Fibroblast of peridontal ligament (primary cell): ENCODE measurements at regions not wholly inside any gene's neighbourhood (a gene's known extent, or its start where the extent isn't known, plus 50 kb on each side); places are given as distances from the start of the nearest gene placed in this dataset.

ENCODE experiments used
- DNase-seq: peaks from one replicate; pipeline ENCODE4 v3.0.0-alpha.2; 2010; ENCODE audit errors: extremely low read depth

DNA sequence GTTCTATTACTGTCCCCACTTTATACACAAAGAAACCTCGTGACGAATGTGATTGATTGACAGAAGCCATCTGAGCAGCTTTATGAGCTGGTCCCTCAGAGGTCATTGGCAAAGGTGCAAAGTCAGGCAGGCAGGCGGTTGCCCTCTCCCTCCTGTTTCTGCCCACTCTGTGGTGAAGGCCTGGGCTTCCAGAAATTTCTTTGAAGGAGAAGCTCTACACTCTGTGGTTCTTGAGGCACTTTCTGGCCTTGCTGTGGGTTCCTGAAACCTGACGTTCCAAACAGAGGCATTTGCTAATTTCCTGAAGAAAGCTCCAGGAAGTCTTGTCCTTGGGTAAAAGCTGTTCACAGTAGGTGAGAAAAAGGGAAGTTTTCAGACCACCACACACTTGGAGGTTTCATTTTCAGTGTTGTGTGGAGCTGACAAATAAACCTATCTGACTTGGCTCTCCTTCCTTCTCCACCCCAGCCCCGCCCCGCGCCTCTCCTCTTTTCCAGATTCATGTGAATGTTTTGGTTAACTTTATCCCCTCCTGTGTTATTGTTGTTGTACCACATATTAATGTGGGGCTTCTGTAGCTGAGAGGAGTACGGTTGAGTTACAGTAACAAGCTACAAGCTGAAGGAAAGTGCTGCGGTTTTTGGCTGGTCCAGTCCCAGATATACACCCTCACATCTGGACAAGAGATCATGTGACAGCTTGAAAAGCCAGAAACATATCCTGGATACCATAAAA, 274.1 kb downstream of the CLIC5 start:
- peak; percentile 93 for DNase-seq

DNA sequence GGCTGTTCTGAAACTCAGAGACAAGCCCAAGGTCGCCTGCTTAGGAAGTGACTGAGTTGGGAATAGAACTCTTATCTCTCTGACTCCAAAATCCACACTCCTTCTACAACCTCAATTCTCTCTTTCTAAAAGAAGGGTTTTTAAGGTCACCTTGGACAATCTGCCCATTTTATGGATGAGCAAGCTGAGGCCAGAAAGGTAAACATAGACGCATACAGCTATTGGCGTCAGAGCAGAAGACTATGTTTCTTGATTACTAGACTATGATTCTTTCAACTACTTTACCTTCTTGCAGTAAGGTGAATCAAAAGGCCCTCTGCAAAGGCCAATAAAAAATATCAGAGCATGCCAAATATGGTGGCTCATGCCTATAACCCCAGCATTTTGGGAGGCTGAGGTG, 276.6 kb downstream of the CLIC5 start:
- DNase-seq: no peak

DNA sequence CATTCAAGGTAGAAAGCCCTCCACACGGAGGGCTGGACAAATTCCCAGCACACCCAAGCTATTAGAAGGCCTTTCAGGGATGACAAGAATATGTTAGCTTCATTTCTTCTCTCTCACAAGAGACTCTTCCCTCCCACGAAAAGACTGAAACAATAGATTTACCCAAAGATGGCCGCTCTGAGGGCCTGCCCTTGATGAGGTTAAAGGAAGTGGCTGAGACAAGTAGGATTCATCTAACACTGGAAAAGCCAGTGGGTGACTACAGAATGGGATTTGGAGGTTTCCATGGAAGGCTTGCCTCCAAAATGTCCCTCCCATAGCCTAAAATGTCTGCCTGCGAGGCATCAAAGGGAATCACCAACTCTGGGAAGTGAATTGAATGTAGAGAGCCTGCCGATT, 277.6 kb downstream of the CLIC5 start:
- DNase-seq: no peak

DNA sequence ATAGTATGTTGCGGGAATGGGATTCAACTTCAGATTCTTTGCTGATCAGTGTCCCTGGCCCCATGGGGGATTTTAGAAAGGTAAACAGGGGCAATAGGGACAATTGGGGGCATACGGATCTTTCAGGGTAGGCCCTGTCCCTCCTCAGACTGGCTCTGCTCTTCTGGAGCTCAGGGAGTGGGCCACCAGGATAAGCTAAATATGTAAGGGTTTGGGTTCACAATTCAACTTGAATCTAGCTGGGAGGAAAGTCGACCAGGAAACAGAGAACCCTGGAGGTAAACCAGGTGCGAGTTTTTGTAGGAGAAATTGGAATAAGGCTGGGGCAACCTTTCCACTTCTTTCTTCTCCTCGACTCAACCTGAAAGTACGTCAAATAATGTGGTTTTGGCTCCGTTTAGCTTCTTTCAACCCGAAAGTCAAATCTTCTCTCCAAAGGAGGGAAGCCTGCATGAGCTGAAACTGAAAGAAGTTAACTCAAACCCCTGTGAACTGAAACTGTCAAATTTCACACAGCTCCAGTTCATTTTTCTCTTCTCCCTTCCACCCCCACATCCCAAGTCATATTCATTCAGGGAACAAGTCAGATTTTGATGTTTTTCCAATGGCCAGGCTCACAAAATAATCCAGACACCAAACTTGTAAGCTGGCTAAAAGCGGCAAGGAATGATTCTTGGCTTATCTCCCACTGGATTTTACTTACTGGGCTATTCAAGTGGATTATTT, 278.2 kb downstream of the CLIC5 start:
- DNase-seq: no peak

DNA sequence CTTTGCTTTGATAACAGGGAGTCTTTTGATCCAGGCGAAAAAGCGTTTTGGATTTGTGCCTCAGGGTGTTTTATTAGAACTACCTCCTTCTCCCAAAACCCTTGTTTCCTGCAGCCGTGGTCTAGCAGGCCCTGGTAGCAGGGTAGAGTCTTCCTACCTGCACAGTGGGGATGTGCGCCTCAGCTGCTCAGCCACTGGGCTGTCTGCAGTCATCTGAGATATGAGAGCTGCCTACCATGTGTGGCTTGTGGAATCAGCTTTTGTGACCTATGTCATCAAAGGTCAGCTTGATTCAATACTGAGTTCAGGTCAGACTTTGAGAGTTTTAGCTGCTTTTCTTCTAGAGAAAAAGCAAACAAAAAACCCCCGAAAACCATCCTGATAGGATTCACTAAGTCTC, 279.5 kb downstream of the CLIC5 start:
- no peak for DNase-seq

DNA sequence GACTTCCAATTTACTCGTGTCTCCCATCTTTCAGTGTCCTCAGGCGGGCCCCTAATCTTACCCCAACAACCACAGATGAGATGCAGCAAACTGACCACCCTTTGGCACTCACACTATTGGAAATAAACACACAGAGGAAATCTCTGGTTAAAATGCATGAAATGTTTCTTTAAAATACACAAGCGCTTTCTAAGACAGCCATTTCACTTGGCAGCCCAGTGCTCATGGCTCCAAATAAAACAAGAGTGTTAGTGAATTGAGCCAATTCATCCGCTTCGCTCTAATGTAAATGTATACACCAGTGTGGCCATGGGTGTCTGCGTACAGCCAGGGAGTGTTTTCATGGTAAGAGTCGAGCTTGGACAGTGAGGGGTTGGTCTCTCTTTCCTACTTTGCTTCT, 282.9 kb downstream of the CLIC5 start:
- no peak for DNase-seq

DNA sequence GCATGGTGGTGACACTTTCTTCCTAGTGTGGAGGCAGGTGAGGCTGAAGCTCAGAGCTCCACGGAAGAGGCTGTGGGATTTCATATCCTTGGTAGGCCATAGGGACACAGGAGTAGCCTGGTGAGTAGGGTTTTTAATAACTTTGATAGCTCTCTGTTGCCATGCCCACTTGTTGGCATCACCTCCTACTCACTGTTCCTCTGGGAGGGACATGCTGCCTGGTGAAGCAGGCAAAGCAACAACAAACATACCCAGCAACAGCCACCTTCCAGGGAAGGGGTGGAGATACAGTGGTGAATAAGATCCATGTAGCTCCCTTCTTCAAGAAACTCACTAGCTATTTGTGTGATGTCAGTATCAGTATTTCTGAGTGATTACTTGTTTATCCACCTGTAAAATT, 285.4 kb downstream of the CLIC5 start:
- DNase-seq: no peak

DNA sequence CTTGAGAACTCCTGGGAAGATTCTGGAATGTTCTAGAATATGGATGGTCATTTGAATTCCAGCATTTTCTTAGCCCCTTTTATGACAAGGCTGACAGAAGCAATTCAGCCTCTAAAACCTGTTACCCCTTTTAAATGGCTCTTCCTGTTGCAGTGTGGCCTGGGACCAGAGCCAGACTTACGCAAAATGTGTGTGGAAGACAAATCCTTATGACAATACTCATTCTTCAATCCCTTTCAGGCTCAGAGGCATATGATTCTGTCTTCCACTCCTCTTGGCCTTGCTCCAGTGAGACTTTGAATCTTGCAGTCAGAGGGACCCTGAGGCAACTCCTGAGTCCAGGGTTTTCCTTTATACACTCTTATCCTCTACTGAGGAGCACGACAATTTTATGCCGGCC, 287.0 kb downstream of the CLIC5 start:
- DNase-seq: peak; percentile 45

DNA sequence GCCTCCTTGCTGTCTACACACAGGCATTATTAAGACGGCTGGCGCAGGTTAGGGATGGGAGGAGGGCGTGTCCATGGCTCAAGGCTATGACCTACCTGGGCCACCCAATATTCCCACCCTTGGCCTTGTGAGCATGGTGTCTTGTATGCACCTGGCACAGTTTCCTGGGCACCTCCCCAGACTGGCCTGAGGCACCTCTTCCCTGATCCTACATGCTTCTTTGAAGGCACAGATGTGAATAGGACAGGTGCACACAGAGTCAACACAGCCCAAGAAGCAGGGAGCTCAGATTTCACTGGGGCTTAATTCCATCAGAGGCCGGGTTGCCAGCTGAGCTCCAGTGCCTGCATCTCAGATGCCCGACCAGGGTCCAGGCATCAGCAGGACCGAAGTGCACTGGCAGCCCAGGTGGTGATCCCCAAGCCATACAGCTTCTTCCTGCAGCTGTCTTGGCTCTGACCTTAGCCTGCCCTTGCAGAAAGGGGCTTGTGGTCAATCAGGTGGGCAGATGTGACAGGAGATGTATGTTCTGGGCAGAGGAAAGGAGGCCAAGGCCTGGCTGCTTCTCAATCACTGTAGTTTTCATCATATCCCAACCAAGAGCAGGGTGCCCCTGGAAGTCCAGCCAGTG, 287.7 kb downstream of the CLIC5 start:
- no peak for DNase-seq

DNA sequence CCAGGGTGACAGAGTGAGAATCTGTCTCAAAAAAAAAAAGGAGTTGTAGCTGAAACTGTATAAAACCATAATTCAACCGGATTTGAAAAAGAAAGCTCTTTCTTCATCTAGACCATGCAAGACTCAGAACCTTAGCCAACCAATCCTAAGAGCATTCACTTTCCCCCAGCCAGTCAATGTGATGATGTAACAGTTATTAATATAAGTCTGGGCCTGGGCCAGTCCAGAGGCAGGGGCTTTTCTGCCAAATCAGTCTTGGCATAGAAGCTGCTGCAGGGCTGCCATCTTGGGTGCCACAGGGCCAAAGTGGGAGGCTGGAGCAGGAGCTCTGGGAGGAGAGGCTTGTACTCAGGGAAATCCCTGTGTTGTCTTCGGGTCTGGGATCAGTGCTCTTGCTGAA, 288.4 kb downstream of the CLIC5 start:
- peak; percentile 44 for DNase-seq

DNA sequence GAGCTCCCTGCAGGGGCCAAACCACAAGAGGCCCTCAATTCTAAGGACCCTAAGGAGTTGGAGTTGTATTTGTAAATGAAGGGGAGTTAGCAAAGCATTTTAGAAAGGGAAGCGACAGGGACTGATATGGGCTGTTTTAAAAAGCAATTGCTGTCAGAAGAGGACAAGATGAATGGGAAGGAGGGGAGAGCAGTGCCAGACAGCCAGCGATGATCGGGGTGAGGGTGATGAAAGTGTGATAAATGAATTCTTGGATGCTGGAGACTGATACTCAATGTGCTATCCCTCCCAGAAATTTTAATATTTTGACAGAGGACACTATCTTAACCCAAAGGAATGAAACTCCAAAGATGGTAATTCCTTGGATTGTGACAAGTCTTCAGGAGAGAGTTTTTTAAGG, 289.2 kb downstream of the CLIC5 start:
- DNase-seq: no peak

DNA sequence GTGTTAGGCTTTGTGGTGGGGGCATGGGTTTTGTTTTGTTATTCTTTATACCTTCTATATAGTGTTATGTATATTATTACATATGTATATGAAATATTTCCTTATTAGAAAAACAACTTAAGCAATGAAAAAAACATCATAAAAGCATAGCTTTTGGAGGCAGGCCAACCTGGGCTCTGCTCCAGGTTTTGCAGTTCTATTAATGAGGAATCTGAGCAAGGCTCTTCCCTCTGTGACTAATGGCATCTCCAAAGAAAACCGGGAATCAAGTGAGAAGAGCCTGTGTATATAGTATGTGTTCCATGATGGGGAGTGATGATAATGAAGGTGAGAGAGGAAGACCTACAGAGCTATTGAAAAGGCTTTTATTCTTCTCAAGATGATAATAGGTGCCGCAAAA, 291.1 kb downstream of the CLIC5 start:
- DNase-seq: peak; percentile 80

DNA sequence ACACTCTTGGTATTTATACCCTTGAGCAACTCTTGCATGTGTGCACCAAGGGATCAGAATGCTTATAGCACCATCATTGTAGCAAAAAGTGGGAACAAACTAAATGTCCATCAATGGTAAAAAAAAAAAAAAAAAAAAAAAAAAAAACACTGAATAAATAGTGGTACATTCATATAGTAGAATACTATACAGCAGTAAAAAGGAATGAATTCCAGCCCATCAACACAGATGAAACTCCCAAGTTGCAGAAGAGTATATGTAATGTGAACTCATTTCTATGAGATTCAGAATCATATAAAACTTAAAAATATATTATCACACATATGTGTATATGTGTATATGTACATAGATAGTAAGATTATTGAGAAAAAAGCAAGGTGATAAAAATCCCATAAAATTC, 291.6 kb downstream of the CLIC5 start:
- no peak for DNase-seq

DNA sequence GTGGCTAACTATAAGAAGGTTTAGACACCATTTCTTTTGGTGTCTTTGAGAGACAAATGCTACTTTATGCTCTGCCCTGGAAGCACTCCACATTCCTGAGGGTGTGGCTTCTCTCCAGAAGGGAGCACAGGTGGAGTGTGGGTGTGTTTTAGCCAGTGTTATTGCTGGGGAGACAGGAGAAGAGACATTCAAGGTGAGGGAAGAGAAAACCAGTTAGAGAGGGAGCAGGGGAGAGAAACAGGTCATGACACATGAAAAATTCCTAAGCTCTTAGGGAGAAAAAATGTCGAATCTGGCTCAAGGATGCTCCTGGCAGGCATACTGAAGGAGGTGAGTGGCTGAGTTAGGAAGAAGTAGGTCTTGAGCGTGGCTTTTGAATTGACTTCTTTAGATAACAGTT, 292.8 kb downstream of the CLIC5 start:
- no peak for DNase-seq

DNA sequence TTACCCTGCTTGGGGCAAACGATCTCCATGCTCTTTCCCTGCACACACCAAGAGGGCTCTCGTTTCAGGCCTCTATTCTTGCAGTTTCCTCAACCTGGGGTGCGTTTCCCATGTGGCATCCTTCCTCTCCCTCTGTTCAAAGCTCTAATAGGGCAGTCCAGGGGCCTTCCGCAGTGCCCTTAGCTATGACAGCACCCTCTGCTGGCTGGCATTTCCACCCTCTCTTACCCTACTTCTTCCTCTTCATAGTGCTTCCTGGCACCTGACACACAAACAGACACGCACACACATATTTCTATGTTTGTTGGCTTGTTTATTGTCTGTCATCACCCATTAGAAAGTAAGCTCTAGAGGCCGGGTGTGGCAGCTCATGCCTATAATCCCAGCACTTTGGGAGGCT, 294.0 kb downstream of the CLIC5 start:
- no peak for DNase-seq

DNA sequence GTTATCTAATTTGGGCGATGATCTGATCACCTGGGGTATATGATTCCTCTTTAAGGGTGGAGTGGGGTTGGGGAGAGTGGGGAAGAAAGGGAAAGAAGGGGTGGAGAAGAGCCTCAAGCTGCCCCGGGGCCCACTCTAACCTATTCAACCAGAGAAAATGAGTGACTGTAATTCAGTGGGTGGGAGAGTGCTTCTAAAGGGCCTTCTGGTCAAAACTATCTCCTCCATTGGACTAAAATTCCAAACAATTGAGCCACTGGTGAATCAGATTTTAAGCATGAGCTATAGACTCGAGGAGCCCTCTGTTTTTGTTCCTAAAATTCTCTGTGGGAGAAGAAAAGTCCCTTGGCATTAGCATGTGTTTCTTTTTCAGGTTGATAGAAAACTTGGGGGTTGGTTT, 296.8 kb downstream of the CLIC5 start:
- DNase-seq: peak; percentile 69

DNA sequence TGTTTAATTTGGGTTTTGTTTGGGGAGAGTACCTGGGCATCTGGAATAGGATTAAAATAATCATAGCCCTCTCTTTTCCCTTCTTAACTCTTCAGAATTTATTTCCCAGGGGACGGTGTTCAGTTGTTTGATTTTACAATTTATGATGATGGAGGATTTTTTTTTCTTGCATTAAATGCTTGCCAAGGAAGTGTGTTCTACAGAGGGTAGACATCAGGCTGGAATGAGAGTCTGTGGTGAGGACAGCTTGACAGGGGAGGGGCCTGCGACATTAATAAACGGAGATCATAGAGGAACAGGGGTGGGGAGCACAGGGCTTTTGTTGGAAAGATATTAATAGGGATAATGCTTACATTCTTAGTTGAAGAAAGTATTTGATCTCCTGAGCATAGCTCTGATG, 297.5 kb downstream of the CLIC5 start:
- no peak for DNase-seq

DNA sequence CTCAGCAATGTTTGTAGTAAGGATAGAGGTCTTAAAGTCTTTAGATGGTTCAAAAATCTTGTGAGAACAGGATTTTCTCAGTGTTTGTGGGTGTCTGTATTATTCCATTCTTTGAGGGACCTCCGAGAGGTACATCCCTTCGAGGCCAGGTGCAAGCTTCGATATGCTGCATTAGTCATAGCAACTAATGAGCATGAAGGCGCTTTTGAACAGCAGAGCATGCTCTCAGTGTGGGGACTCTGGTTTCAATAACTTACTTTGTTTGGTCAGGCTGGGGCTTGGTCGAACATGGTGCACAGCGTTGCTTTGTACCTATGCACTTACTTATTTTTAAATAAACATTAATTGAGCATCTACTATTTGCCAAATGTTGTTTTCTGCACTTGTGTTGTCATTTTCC, 297.9 kb downstream of the CLIC5 start:
- no peak for DNase-seq

DNA sequence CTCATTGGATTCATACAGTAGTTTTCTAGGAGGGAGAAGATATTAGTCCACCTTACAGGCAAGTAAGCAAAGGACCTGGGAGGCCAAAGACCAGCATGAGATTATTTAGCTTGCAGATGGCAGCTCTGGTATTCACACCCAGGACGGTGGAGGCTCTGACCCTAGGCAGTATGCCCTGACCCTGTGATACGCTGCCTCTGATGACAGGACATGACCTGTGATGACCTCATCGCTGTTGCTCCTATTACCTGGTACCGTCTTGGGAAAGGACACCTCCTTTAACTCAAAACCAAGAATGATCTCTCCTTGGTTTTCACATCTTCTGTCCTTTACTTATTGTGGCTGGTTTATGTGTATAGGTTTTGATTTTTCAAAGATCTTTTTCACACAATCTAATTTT, 298.6 kb downstream of the CLIC5 start:
- no peak for DNase-seq

DNA sequence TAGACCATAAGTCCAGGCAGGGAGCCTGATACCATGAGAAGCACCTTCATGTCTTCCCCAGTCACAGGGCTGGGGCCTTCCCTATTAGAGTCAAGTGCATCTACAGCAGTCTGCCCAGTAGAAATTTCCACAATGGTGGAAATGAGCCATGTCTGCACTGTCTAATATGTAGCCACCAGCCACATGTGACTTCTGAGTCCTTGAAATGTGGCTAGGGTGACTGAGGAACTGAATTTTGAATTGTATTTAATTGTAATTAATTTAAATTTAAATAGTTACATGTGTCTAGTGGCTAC, 300.2 kb downstream of the CLIC5 start:
- DNase-seq: no peak

DNA sequence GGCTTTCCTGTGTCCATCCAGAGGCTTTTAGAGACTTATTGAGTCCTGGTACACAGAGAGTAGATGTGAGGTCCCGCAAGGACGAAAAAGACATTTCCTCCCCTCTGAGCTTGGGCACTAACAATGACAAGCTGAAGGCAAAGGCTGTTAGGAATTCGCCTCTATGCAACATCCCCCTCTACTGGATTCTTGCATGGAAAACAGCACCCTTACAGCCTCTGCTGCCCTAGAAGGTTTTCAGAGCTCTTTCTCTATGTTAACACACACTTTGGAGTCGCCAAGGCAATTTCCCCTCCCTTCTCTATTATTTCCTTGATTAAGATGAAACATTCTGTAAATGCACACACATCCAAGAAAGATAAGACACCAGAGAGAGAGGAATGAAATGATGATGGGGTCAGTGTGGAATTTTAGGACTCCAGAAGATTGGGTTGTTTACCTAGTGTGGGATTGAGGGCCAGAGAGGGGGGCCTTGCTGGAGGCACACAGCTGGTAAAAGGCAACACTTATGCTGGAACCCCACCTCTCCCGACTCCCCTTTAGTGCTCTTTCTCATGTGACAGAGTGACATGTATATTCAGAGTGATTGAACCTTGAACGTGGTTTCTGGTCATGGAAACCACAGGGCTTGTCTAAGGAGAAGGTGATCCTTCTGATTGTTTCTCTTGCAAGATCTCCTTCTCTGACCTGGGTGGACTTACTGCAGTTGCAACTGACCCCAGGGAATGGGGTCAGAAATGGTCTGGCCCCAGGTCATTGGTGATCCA, 300.7 kb downstream of the CLIC5 start:
- peak; percentile 95 for DNase-seq

DNA sequence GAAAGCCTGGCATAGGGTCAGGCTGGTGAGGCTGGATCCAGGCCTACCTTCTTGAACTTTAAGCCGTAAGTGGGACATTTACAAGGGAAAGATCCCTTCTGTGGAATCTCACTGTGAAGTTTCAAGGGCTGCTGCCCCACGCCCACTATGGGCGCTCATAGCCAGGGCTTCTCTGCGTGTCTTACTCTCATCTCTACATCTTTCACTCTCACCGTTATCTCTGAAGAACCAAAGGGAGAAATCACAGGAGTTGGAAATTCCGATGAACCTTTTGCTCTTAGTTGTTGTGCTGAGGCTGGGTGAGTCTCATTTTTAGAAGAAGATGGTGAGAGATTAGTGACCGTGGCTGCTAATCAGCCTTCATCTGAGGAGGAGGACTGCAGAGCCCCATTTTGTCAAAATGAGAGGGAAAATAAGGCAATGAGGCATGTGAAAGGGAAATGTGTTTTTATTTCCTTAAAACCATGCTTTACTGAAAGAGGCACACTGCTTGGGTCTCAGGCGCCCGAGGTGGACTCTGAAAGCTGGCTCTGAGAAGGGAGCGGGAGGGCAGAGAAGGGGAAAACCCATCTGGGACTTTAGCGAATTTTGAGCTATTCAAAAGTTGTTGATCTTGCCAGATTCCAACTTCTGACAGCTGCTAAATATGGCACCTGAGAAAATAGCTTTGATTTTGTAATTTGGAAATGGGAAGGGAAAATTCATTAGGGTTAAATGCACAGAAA, 301.5 kb downstream of the CLIC5 start:
- DNase-seq: no peak
